SK-N-SH (cell line): ENCODE measurements at regions not wholly inside any gene's neighbourhood (a gene's known extent, or its start where the extent isn't known, plus 50 kb on each side); places are given as distances from the start of the nearest gene placed in this dataset.

Experiments
- CTCF ChIA-PET: fragments of 300-600, 350-600 bp; formaldehyde crosslinking; extraction: SDS; loops from one replicate; lab custom pipeline; 2021; lab: Yijun Ruan, JAX
- POLR2A ChIA-PET: fragments of 350-600 bp; sonication (Branson Sonifier 250); formaldehyde crosslinking; extraction: SDS; loops from one replicate; lab custom pipeline; 2020; ENCODE audit warnings: antibody characterized with exemption, inconsistent platforms; lab: Yijun Ruan, JAX
- DNase-seq: peaks from one replicate; pipeline ENCODE4 v3.0.0; 2012
- H2AFZ ChIP-seq: fragments of 200-600 bp; sonication (generic); 2 replicates; pipeline ENCODE4 v1.8.1; 2016; ENCODE audit warnings: antibody characterized with exemption, mild to moderate bottlenecking, low read depth
- H3F3A ChIP-seq: fragments of 200-600 bp; sonication (generic); replicated peaks from 2 replicates; pipeline ENCODE3; 2016; ENCODE audit warnings: antibody characterized with exemption, mild to moderate bottlenecking; ENCODE audit not compliant: insufficient read depth
- H3K27ac ChIP-seq, 2 experiments: fragments of 200-500 bp in 1 of 2; fragments of 200-600 bp in 1 of 2; sonication (Bioruptor generic) in 1 of 2; sonication (generic), shearing (Covaris generic) in 1 of 2; 2 replicates each; pipeline versions ENCODE4 v1.5.1 to v1.6.1; 2014 to 2016; ENCODE audit warnings: low read depth in 2 of 2, inconsistent platforms in 1 of 2, low read length in 1 of 2, mild to moderate bottlenecking in 1 of 2, mixed read lengths in 1 of 2
- H3K27me3 ChIP-seq: fragments of 200-600 bp; sonication (generic), shearing (Covaris generic); 2 replicates; pipeline ENCODE4 v1.6.1; 2016; ENCODE audit warnings: mixed run types; ENCODE audit not compliant: insufficient read depth
- H3K36me3 ChIP-seq, 2 experiments: fragments of 200-500 bp in 1 of 2; fragments of 200-600 bp in 1 of 2; sonication (Bioruptor generic) in 1 of 2; sonication (generic) in 1 of 2; replicated peaks in 1 of 2; 2 replicates each; pipeline versions ENCODE3 to v1.5.1; 2014 to 2016; ENCODE audit warnings: low read length in 1 of 2, mild to moderate bottlenecking in 1 of 2; ENCODE audit not compliant: insufficient read depth in 2 of 2, control insufficient read depth in 1 of 2
- H3K4me1 ChIP-seq, 2 experiments: fragments of 200-500 bp in 1 of 2; fragments of 200-600 bp in 1 of 2; sonication (Bioruptor generic) in 1 of 2; sonication (generic), shearing (Covaris generic) in 1 of 2; 2 replicates each; pipeline versions ENCODE4 v1.5.1 to v1.6.1; 2014 to 2016; ENCODE audit warnings: low read depth in 1 of 2, low read length in 1 of 2, mixed run types in 1 of 2; ENCODE audit not compliant: insufficient read depth in 2 of 2, control insufficient read depth in 1 of 2
- H3K4me2 ChIP-seq: fragments of 200-600 bp; sonication (generic), shearing (Covaris generic); 2 replicates; pipeline ENCODE4 v1.6.1; 2017; ENCODE audit warnings: mixed run types
- H3K4me3 ChIP-seq, 2 experiments: fragments of 200-500 bp in 1 of 2; fragments of 200-600 bp in 1 of 2; sonication (Bioruptor generic) in 1 of 2; sonication (generic), shearing (Covaris generic) in 1 of 2; 2 replicates each; pipeline versions ENCODE4 v1.5.1 to v1.8.1; 2014 to 2016; ENCODE audit warnings: low read depth in 2 of 2, inconsistent platforms in 1 of 2, low read length in 1 of 2, mild to moderate bottlenecking in 1 of 2, mixed read lengths in 1 of 2, moderate library complexity in 1 of 2
- H3K79me2 ChIP-seq: fragments of 200-600 bp; sonication (generic); 2 replicates; pipeline ENCODE4 v1.8.1; 2017; ENCODE audit warnings: mild to moderate bottlenecking; ENCODE audit not compliant: insufficient read depth
- H3K9ac ChIP-seq: fragments of 200-600 bp; sonication (generic); 2 replicates; pipeline ENCODE4 v1.6.1; 2017; ENCODE audit warnings: mixed run types
- H3K9me2 ChIP-seq: fragments of 200-600 bp; sonication (generic); 2 replicates; pipeline ENCODE4 v1.6.1; 2017; ENCODE audit warnings: mixed run types
- H3K9me3 ChIP-seq: fragments of 200-600 bp; sonication (generic); 2 replicates; pipeline ENCODE4 v1.6.1; 2017; ENCODE audit warnings: mixed run types, mild to moderate bottlenecking, moderate library complexity
- H4K20me1 ChIP-seq: fragments of 200-600 bp; sonication (generic); 2 replicates; pipeline ENCODE4 v1.6.1; 2017; ENCODE audit warnings: mild to moderate bottlenecking, mixed run types; ENCODE audit not compliant: insufficient read depth
- ELF1 ChIP-seq: IDR thresholded peaks from 2 replicates; pipeline ENCODE4 v1.4.0; 2012
- EP300 ChIP-seq, 2 experiments: IDR thresholded peaks; 2 replicates each; pipeline versions ENCODE4 v1.4.0 to v1.6.1; 2012; ENCODE audit warnings: borderline replicate concordance in 1 of 2, low read depth in 1 of 2, low read length in 1 of 2
- EZH2phosphoT487 ChIP-seq: fragments of 200-600 bp; sonication (generic); IDR thresholded peaks from 2 replicates; pipeline ENCODE4 v1.6.1; 2017; ENCODE audit warnings: low read depth, mixed run types, mild to moderate bottlenecking, antibody characterized with exemption, moderate library complexity, borderline replicate concordance
- FOSL2 ChIP-seq: IDR thresholded peaks from 2 replicates; pipeline ENCODE4 v1.4.0; 2012; ENCODE audit warnings: low read depth, mild to moderate bottlenecking, moderate library complexity, borderline replicate concordance
- GABPA ChIP-seq: IDR thresholded peaks from 2 replicates; pipeline ENCODE4 v1.4.0; 2012; ENCODE audit warnings: low read depth, mild to moderate bottlenecking
- GATA2 ChIP-seq: sonication (generic); formaldehyde crosslinking; IDR thresholded peaks from 2 replicates; pipeline ENCODE4 v1.5.0; 2020; ENCODE audit warnings: mild to moderate bottlenecking, missing genetic modification reagents
- IRF3 ChIP-seq: fragments of 150-350 bp; IDR thresholded peaks from 2 replicates; pipeline ENCODE4 v1.6.1; 2016; ENCODE audit warnings: mild to moderate bottlenecking, low read depth, low read length
- JUND ChIP-seq: IDR thresholded peaks from 2 replicates; pipeline ENCODE4 v1.4.0; 2012
- MEF2A ChIP-seq: IDR thresholded peaks from 2 replicates; pipeline ENCODE4 v1.4.0; 2012; ENCODE audit warnings: low read depth, borderline replicate concordance
- NFIC ChIP-seq: IDR thresholded peaks from 2 replicates; pipeline ENCODE4 v1.4.0; 2012; ENCODE audit warnings: borderline replicate concordance
- NRF1 ChIP-seq: IDR thresholded peaks from 2 replicates; pipeline ENCODE4 v1.6.1; 2012; ENCODE audit warnings: low read depth, mild to moderate bottlenecking, low read length
- PBX3 ChIP-seq: IDR thresholded peaks from 2 replicates; pipeline ENCODE4; 2012
- RCOR1 ChIP-seq: fragments of 150-350 bp; IDR thresholded peaks from 2 replicates; pipeline ENCODE4 v1.6.1; 2017; ENCODE audit warnings: antibody characterized with exemption, low read length
- SIN3A ChIP-seq: IDR thresholded peaks from 2 replicates; pipeline ENCODE4 v1.6.1; 2012; ENCODE audit warnings: low read depth, mild to moderate bottlenecking, low read length, moderate library complexity, borderline replicate concordance
- SMC3 ChIP-seq: IDR thresholded peaks from 2 replicates; pipeline ENCODE4 v1.6.1; 2012; ENCODE audit warnings: low read depth, low read length, improper control_type of control experiment
- TEAD4 ChIP-seq: IDR thresholded peaks from 2 replicates; pipeline ENCODE4 v1.4.0; 2012; ENCODE audit warnings: mild to moderate bottlenecking, borderline replicate concordance; ENCODE audit not compliant: insufficient read depth
- USF1 ChIP-seq: IDR thresholded peaks from 2 replicates; pipeline ENCODE4 v1.4.0; 2012; ENCODE audit warnings: low read depth, borderline replicate concordance
- USF2 ChIP-seq: fragments of 150-350 bp; IDR thresholded peaks from 2 replicates; pipeline ENCODE4 v1.6.1; 2017; ENCODE audit warnings: antibody characterized with exemption, low read length, low read depth, borderline replicate concordance
- YY1 ChIP-seq: IDR thresholded peaks from 2 replicates; pipeline ENCODE4 v1.4.0; 2012; ENCODE audit warnings: low read depth, mild to moderate bottlenecking
- ZBTB33 ChIP-seq: IDR thresholded peaks from 2 replicates; pipeline ENCODE4 v1.4.0; 2012; ENCODE audit warnings: low read depth, borderline replicate concordance
- WGBS: methylation state at CpG from one replicate; pipeline ENCODE4 v1.1.6; 2017; ENCODE audit warnings: low lambda C conversion rate; 5-methylcytosine and 5-hydroxymethylcytosine counted together

- H3K4me2 ChIP-seq: no peak overlapping the region
- H3F3A ChIP-seq: no peaks in the 10 kb centered on the region
- H3K9ac ChIP-seq: no peak overlapping the region
- no peak overlapping the region for H3K4me3 ChIP-seq
- no peaks in the 10 kb centered on the region for H3K9me2 ChIP-seq
- no peaks in the 10 kb centered on the region for H3K27me3 ChIP-seq
- H3K79me2 ChIP-seq: no peaks in the 10 kb centered on the region
- no peaks in the 10 kb centered on the region for H3K36me3 ChIP-seq
- H3K9me3 ChIP-seq: no peaks in the 10 kb centered on the region
- no peaks in the 10 kb centered on the region; a peak in 1 of 4 replicates for H3K4me1 ChIP-seq
- no peak overlapping the region for H2AFZ ChIP-seq
- TF ChIP-seq JUND (no peak), GATA2 (CRISPR knock-in tag) (no peak), RCOR1 (no peak), IRF3 (no peak), ZBTB33 (no peak), TEAD4 (no peak), USF1 (no peak), EP300 (IDR thresholded peaks at IDR 0.05; ENCODE audit: borderline replicate concordance in 1 of 2, low read depth in 1 of 2, low read length in 1 of 2) (no peak), SMC3 (no peak), FOSL2 (no peak)
- 30% methylated on average over 2 of the region's 2 CpGs for WGBS
- POLR2A ChIA-PET: no interaction called here
- DNase-seq: no peak
- no peaks in the 10 kb centered on the region for H4K20me1 ChIP-seq
- no peak overlapping the region for H3K27ac ChIP-seq
- CTCF ChIA-PET: interaction anchor here (0.7 kb wide), 1 partner anchor 60 kb away, joined by 3 read pairs; no protein-coding TSS in a partner anchor
Observed at GRCh38 chr5:165004175-165004574, 1498.8 kb downstream of the MAT2B start.

GRCh38 chr5:165014439-165014838, 1509.0 kb downstream of the MAT2B start:
- Histone ChIP-seq H3K36me3 (no peaks in the 10 kb centered on the region), H3K4me1 (no peaks in the 10 kb centered on the region), H3K27ac (no peak overlapping the region), H3K4me2 (no peak overlapping the region), H3K9ac (no peak overlapping the region), H3K79me2 (no peaks in the 10 kb centered on the region), H3F3A (no peaks in the 10 kb centered on the region), H3K9me2 (no peaks in the 10 kb centered on the region), H3K4me3 (no peak overlapping the region), H2AFZ (no peak overlapping the region), H4K20me1 (no peaks in the 10 kb centered on the region), H3K27me3 (no peaks in the 10 kb centered on the region), H3K9me3 (no peaks in the 10 kb centered on the region)
- no peak for DNase-seq
- CTCF ChIA-PET: no interaction called here
- WGBS: 54% methylated on average over 5 of the region's 5 CpGs
- POLR2A ChIA-PET: no interaction called here
- TF ChIP-seq YY1 (no peak), ELF1 (no peak), SMC3 (no peak), NRF1 (no peak), EZH2phosphoT487 (no peak), USF2 (no peak), GABPA (no peak), NFIC (no peak), MEF2A (no peak), PBX3 (no peak), SIN3A (no peak)
